Peyer's patch (tissue), 4 donors: ENCODE measurements at regions not wholly inside any gene's neighbourhood (a gene's known extent, or its start where the extent isn't known, plus 50 kb on each side); places are given as distances from the start of the nearest gene placed in this dataset.

Experiments used
- POLR2A ChIP-seq, 2 donors: fragments of 450-650 bp; IDR thresholded peaks; one replicate each; pipeline ENCODE4 v1.5.1; 2017; ENCODE audit warnings: antibody characterized with exemption in 2 of 2, mild to moderate bottlenecking in 2 of 2, moderate library complexity in 2 of 2
- TF ChIP-seq, protein P1 (sequence below), 6 experiments: fragments of 450-650 bp in 4 of 6; fragments of 200-600 bp in 2 of 6; sonication (generic) in 1 of 6; IDR thresholded peaks; one replicate each; pipeline ENCODE4 v1.5.1; 2017 to 2019; ENCODE audit warnings: antibody characterized with exemption in 6 of 6, mild to moderate bottlenecking in 3 of 6, moderate library complexity in 1 of 6

DNA sequence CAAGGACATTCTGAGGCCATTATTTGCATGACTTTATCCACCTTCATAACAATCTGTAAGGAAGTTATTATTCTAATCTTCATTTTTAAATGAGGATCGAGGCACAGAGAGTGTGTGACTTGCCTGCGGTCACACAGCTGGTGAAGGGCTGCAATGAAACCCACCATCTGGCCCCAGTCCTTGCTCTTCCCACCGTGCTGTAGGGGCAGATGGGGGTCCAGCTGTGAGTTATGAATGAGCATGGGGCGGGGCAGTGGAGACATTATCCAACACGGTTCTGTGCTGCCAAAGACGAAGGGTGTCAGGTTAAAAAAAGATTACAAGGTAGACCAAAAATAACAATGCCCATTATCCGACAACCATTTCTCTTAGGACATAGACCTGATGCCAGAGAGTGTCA lies 417.5 kb upstream of the MGMT start:
- no peak for TF ChIP-seq POLR2A (IDR thresholded peaks at IDR 0.05)
- TF ChIP-seq, protein P1, sequence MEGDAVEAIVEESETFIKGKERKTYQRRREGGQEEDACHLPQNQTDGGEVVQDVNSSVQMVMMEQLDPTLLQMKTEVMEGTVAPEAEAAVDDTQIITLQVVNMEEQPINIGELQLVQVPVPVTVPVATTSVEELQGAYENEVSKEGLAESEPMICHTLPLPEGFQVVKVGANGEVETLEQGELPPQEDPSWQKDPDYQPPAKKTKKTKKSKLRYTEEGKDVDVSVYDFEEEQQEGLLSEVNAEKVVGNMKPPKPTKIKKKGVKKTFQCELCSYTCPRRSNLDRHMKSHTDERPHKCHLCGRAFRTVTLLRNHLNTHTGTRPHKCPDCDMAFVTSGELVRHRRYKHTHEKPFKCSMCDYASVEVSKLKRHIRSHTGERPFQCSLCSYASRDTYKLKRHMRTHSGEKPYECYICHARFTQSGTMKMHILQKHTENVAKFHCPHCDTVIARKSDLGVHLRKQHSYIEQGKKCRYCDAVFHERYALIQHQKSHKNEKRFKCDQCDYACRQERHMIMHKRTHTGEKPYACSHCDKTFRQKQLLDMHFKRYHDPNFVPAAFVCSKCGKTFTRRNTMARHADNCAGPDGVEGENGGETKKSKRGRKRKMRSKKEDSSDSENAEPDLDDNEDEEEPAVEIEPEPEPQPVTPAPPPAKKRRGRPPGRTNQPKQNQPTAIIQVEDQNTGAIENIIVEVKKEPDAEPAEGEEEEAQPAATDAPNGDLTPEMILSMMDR (IDR thresholded peaks at IDR 0.05) = no peak
